Activated T-cell treated with anti-CD3 and anti-CD28 coated beads, Interleukin-2, amount 50 U/mL, for 1 hour (primary cell): ENCODE measurements at regions not wholly inside any gene's neighbourhood (a gene's known extent, or its start where the extent isn't known, plus 50 kb on each side); places are given as distances from the start of the nearest gene placed in this dataset.
"Not testable (repeated sequence)": the region's sequence is repeated elsewhere in the genome, so short reads cannot be mapped to it uniquely, and the experiment has no call there.

Experiments
- DNase-seq: peaks from one replicate; pipeline ENCODE4 v3.0.0-alpha.2; 2020

DNA sequence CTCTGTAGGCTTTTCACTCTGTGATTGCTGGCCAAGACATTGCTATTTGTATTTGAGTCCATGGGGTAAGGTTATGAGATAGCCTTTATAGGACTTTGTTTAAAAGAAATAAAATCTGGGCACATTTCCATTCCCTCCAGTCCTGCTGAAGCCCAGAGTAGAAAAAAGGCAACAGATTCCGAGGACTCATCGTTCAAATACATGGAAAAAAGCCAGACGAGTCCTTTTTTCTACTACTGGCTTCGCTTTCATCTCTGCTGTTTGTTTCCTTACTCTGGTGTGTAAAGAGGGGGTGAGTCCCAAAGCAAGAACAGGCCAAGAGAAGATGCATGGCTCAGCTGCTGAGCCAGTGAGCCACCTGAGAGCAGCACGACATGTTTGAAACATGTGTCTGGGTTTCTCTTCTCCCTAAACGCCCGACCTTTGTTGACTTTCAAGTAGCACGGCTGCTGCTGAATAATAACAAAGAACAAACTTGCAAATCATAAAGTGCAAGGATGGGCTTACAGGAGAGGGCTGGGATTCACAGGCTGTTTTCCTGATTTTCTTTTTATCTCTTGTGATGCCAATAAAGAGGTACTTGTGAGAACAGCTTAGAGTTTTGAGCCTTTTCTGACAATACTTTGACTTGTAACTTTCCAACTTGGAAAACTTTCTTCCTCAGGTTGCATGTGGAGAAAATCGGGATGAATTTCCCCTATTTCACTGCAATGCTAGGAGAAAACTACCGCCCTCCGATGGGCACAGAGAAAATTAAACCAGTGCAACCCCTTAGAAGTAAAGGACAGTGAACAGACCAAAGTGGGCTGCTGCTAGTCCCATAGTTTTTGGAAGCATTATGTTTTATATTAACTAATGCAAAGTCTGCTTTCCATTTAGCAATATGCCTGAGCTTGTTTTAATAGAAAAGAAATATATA is 195.2 kb upstream of the RAG2 start:
- no peak for DNase-seq

DNA sequence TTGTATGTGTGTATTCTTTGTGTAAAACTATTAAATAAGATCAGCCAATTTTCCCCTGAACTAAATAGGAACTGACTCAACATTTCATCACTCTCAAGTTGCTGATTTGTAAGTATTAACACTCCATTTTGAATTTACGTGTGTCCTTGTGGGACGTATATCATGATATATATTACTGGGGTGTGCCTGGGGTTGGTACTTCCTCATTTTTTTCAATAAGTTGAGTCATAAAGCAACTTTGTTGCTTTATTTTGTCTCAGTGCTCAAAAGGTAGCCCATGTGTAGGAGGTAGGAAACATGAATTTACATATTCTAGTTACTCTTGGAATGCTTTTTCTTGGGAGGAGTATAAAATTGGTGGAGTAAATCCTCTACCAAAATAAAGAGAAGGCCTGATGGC is 193.9 kb upstream of the RAG2 start:
- no peak for DNase-seq

DNA sequence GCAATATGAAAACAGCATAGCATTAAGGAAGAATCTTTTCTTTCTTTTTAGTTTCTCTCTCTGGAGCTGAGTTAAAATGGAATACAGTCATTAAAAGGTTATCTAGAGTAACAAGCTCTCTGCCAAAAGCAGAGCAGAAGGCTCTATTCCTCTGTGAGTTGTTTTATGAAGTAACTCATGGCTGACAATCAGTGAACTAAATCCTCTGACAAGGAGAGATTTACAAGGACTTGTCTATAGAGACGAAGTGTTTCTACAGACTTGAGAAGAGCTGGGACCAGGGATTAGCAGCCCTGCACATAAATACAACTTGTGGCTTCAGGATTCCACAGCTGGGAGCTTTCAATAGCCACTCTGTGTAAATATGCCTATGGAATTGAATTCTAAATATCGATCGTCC is 192.5 kb upstream of the RAG2 start:
- DNase-seq, result no peak

DNA sequence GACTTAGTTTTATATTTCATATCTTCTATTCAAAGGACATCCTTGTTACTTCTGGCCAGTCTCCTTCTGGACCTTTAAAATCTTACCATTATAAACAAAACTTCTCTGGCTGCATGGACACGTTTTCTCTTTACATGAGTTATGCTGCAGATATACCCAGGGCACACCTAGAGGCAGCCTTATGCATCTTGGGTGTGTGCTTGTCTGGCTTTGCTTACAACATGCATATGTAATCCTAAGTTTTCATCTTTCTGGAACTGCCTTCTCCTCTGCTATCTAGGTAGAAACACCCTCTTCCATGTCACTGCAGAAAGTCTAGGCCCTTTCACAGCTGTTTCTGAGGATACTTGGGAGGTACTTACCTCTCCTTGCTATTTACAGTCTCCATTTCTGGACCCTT is 185.8 kb upstream of the RAG2 start:
- no peak for DNase-seq

DNA sequence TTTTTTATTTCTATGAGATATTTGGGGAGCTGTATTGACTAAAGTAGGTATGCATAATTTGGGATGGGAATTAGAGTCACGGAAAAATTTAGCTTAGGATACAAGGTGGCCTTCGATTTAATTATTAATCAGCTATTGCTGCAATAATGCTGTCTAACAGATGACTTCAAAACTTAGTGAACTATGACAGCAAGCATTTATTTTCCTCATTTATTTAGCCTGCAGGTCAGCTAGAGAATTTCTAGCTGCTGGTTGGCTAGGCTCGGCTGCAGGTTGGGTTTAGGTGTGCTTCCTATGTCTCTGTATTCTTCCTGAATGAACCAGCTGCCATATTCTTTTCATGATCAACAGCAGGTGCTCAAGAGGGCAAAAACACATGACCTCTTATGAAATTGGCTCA is 181.8 kb upstream of the RAG2 start:
- no peak for DNase-seq

DNA sequence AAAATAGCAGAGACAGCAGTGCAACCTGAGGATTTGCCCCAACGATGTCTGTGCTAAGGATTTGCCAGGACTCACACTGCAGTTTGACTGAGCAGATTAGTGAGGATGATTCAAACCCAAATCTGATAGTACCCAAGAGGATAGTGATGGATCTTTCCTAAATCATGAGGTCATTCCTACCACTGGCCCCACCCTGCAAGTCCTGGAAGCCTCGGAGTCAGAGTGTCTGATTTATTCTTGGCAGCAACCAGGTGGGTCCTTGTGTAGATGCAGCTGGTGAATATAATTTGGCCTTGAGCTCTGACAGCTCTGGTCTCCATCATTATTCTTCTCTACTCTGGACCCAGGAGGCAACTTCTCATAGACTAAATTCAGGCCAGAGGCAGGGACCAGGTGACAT is 179.3 kb upstream of the RAG2 start:
- DNase-seq, result no peak

DNA sequence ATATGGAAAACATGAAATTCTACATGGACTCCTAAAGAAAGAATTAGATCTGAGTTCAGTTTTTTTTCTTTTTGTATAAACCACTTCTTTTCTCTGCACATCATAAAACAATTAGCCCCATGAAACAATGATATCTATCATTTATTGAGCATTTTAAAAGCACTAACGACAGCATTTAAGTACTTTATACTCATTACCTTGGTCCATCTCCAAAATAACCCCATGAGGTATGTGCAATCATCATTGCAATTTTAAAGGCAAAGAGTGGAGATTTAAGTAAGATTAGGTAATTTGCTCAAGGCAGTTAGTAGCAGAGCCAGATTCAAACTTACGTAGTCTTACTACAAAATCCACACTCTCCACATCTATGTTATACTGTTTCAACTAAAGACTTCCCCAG is 177.7 kb upstream of the RAG2 start:
- no peak for DNase-seq

DNA sequence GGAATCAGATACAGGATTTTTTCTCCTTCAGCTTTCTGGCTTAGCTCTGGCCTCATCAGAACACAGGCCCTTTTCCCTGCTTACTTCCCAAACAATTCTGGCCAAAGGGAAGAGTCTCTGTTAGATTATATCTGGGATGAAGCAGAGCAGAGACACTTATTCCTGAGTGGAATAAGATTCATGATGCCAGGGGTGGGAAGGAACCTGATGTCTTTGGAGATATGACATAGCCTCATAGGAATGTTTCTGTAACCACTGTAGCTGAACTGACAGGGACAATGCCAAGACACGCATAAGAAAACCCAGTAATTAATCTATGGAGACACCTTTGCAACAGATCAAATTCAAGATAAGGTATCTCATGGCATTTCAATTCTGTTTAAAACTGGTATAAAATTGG is 177.1 kb upstream of the RAG2 start:
- DNase-seq, result no peak

DNA sequence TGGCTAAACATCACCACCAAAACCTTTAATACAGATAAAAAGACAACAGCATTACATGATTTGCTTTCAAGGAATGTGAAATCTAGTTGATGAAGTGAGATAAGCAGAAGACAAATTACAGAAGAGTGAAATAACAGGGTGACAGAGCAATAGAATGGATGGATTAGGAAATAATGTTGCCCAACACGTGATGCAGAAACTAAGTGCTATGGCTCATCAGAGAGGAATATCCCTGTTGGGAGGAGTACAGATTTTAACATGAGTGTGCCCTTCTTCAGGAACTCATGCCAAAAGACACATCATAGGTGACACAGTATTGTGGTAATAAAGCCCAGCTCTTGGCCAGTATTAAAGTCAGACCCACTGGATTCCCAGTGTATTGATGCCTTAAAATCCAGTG is 176.6 kb upstream of the RAG2 start:
- DNase-seq, result no peak

DNA sequence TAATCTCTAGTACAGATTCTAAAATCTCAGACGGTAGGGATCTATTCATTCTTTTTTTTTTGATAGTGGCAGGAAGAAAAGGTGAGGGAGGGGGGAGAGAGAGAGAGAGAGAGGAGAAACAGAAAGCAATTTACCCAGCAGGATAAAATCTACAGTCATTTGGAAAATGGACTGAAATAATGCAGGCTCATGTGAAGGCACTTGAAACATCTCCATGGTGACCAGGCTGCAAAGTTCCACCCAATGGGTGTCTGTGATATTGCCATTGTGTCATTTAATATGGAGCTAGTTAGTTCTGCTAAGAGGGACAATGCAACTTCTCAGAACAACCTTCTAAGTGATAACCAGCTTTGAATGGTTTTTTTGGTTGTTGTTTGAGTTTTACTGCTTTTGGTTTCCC is 165.2 kb upstream of the RAG2 start:
- no peak for DNase-seq

DNA sequence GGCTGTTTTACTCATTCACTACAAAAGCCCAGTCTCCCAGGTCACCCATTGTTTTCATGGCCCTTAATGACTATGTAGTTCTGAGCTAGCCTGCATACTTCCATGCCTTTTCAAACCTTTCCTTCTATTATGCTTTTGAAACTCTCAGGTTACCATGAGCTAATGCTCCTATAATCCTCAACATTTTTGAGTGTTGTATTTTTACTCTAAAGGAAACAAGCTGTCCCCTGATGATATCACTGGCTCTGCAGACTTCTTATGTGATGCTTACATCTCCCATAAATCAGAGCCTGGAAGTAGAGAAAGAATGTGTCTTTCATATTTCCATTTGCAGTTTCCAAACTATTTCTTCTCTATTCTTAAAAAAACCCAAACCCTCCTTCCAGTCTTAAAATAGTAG is 159.0 kb upstream of the RAG2 start:
- DNase-seq, result no peak

DNA sequence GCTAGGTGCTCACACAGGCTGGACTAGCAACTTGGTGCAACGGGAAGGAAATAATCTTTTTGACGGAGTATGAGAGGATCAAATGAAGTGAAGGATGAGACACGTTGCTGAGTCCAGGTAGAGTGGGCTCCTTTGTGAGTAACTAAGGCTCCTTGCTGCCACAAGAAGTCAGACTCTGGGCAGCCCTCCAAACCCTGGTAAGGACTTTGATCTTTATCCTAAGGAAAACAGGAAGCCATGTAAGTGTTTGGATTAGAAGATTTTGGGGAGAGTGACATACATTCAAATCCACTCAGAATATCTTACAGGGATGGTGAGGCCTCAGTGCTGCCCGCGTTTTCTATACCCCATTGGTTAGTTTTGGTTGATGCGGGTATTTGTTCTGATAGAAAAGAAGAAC is 155.9 kb upstream of the RAG2 start:
- no peak for DNase-seq

DNA sequence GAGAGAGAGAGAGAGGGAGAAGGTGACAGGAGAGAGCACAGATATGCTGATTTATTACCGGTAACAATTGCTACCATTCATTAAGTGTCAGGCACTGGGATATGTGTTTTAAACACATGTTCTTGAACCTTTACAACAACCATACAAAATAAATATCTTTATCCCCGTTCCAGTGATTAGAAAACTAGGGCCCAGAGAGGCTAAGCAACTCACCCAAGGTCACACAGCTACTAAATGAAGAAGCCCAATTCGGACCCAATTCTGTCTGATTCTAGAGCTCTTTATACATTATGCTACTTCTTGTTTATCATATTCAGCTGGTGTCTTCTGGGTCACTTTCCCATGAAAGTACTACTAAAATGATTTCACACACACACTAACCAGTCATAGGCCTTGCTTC is 154.0 kb upstream of the RAG2 start:
- no peak for DNase-seq

DNA sequence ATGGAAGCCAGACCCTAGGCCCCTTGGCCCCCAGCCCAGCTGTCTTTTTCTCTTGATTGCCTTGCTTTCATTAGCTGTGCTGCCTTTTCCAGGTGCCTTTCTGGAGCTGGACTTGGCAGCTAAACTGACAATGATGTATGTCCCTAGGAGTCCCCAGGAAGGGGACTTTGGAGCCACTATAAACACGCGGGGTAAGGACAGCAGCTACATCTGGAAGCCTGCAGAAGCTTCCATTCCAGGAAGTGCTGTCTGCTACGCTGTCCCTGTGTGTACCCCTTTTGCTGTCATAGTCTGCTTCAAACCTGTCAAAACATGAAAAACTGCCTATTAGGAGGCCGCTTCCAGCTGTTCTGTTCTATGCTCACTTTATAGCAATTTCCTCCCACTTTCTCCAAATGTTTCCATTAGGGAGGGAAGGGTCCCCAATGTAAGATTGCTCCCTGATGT is 153.3 kb upstream of the RAG2 start:
- DNase-seq, result no peak

DNA sequence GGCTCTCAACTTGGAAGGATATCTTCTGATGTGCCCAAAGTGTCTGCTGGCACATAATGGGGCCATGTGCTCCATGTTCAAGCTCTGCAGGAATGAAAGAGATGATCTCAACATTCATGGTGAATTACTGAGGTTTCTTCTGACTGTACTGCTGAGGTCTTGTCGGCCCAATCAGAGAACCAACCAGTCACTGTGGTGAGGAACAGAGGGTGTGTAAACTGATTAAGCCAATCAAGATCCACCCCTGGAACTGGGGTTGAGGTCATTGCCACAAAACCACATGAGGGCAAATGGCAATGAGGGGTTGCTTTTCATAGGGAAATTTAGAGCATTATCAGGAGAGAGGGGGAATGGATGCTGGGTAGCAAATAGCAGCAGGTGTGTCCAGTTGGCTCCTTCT is 152.3 kb upstream of the RAG2 start:
- no peak for DNase-seq

DNA sequence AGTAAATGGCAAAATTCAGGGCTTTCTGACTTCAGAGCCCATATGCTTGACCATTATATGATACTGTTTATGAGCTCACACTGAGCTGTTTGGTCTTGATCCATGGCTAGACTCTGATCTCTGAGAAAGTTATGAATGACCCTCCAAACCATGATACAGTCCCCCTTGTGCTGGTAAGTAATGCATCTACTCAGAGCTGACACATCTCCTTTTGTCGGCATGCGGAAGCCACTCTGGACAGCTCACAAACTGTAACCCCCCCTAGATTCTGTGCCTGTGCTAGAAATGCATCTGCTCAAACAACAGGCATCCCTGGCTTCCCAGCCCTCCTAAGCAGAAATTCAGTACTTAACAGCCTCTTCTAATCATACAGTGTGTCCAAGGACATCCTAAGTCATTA is 150.8 kb upstream of the RAG2 start:
- DNase-seq, result no peak

DNA sequence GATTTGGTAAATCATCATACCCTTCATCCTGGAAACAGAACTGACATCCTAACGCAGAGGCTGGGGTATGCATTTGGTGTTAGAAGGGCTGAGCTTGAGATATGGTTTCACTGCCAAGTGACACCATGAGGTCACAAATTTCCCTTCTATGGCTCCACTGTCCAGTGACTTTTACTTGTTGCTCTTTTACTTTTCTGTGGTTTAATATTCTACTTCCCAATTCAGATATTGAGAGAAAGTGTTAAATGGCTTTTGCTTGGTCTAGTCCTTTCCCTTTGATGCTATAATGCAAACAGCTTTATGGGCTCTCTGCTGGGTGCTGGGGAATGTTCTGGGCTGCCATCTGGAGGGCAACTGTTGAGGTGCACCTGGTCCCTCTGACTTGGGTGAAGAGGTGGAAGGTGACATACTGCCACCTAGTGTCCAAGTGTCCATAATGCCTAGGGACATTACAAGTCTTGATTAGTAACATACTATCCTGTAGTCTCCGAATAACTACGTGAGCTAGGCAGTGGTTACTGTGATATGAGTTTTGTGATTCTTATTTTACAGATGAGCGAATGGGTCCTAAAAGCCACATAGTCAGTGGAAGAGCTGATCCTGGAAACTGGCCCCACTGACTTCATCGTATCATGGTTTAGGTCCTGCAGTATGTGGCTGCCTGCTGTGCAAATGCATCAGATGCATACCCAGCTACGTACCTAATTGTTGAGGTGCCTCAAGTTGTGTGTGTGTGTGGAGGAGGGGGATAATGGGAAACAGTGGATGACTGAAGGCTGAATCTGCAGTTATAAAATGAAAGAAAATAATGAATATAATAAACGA is 149.1 kb upstream of the RAG2 start:
- DNase-seq, result peak; percentile 75

DNA sequence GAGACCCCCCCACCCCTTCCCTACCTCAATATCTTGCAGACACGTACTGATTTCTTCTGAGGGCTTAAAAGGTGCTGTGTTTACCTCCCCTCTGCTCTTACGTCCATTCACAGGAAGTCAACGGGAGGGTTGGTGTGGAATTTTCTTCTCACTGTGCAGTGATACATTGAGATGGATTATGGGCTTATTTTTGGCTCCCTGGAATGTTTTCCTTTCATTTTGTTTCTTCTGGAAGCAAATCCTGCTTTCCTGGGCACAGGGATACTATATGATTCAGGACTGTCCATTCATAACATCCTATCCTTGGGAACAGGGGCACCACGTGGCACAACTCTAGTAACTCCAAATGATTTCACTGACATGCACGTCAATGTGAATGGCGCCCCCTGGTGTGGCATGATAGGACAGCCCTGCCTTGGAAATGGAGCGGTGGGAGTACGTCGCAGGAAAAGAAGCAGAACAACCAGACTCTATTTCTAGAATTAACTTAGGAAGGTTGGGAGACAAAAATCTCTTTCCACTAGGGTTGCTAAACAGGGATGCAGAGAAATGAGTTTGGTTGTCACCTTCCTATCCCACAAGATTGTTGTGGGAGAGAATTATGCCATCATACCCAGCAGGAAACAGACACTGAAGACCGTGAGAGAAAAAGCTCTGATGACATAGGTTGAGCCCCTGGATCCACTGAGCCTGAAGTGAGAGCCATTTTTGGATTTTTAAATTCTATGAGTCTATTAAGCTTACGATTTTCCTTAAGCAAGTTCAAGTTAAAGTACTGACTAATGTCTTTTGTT is 146.5 kb upstream of the RAG2 start:
- DNase-seq, result peak; percentile 53

DNA sequence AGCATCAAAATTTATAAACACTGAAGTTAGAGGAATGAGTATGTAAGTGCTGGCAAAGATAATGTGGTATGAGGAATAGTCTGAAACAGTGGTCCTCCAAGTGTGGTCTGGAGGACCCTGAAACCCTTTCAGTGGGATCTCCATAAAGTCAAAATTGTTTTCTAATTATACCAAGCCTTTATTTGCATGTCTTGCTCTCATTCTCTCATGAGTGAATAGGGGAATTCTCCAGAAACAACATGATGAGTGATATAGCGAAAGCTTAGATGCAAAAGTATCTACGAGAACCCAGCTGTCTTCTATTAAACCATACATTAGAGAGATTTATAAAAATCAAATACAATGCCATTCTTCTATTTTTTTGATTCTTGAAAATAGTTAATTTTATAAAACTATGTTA is 145.0 kb upstream of the RAG2 start:
- DNase-seq, result no peak

DNA sequence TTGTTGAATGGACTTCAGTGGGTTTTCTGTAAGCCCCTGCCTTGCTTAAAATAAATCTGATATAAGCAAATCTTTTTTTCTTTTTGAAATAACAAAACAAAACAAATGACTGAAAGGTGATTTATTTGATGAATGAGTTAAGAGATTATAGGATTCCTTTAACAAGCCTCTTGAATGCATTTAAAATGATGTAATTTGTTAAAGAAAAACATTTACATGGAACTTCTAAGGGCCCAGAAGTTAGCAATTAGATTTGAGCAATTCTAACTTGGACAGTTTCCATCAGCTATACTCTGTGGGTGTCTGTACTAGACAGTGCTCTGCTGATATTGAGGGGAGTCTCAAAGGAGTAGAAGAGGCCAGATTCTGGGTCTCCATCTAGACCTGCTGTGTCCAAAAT is 143.5 kb upstream of the RAG2 start:
- no peak for DNase-seq

DNA sequence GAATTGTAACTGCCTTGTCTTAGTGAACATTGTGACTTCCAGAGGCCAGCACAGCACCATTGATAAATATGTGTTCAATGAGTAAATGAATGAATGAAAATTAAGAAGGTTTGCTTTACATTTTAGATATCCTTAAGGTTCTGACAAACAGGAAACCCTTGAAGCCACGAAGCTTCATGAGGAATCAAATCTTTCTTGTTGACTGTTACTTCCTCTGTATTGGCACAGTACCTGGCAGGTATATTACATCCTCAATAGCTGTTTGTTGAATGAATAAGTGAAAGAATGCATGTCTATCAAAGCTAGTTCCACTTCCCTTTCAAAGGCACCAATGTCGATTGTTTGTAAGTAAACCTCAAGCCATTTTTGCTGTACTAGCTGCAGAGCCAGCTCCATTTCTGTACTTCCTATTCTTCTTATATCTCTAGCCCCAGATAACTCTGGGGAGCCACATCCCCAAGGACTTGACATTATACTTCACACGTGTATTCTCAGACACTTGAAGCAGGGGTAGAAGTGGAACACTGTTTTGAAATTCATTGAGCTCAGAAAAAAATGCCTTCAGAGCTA is 140.3 kb upstream of the RAG2 start:
- DNase-seq, result no peak

DNA sequence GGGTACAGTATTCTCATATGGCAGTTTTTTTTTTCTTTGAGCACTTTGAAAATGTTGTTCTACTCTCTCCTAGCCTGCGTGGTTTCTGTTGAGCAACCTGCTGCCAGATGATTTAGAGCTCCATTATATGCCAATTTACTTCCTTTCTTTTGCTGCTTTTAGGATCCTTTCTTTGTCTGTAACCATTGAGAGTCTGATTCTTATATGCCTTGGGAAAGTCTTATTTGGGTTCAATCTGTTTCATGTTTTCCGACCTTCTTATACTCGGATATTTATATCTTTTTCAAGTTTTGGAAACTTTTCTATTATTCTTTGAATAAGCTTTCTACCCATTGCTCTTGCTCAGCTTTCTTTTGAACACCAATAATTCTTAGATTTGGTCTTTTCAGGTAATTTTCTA is 138.1 kb upstream of the RAG2 start:
- no peak for DNase-seq

DNA sequence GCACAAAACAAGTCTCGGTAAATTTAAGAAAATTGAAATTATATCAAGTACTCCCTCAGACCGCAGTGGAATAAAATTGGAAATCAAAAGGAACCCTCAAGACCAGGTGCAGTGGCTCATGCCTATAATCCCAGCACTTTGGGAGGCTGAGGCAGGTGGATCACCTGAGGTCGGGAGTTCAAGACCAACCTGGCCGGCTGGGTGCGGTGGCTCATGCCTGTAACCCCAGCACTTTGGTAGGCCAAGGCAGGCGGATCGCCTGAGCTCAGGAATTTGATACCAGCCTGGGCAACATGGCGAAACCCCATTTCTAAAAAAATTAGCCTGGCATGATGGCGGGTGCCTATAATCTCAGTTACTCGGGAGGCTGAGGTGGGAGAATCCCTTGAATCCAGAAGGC is 135.7 kb upstream of the RAG2 start:
- not testable (repeated sequence) for DNase-seq
